Keratinocyte (primary cell): ENCODE measurements at regions not wholly inside any gene's neighbourhood (a gene's known extent, or its start where the extent isn't known, plus 50 kb on each side); places are given as distances from the start of the nearest gene placed in this dataset.

Experiments used
- DNase-seq: peaks from one replicate; pipeline ENCODE4 v3.0.0-alpha.2; 2011; ENCODE audit warnings: low read depth, missing footprints, low spot score
- FAIRE-seq: peaks from 2 replicates; lab custom pipeline; 2011; peaks lifted over from hg19 to GRCh38; lab: Jason Lieb, UNC
- H2AFZ ChIP-seq: 2 replicates; pipeline ENCODE4 v1.6.0; 2012; ENCODE audit warnings: low read length, control low read depth, inconsistent platforms; ENCODE audit not compliant: control insufficient read depth
- H3K27ac ChIP-seq: 2 replicates; pipeline ENCODE4 v1.5.1; 2011; ENCODE audit warnings: low read length; ENCODE audit not compliant: control insufficient read depth, insufficient read depth
- H3K27me3 ChIP-seq: 3 replicates; pipeline ENCODE4 v1.6.0; 2011; ENCODE audit warnings: low read length; ENCODE audit not compliant: control insufficient read depth, insufficient read depth; ENCODE audit errors: extremely low read depth
- H3K36me3 ChIP-seq, 2 experiments: 2 replicates in 1 of 2; 3 replicates in 1 of 2; pipeline ENCODE4 v1.5.1; 2011; ENCODE audit warnings: low read length in 2 of 2, mild to moderate bottlenecking in 1 of 2; ENCODE audit not compliant: control insufficient read depth in 2 of 2, insufficient read depth in 2 of 2; ENCODE audit errors: extremely low read depth in 1 of 2
- H3K4me1 ChIP-seq: 3 replicates; pipeline ENCODE4 v1.5.1; 2011; ENCODE audit warnings: low read length; ENCODE audit not compliant: control insufficient read depth, insufficient read depth; ENCODE audit errors: extremely low read depth
- H3K4me2 ChIP-seq: 3 replicates; pipeline ENCODE4 v1.6.0; 2011; ENCODE audit warnings: low read depth, low read length; ENCODE audit not compliant: control insufficient read depth, insufficient read depth; ENCODE audit errors: extremely low read depth
- H3K4me3 ChIP-seq, 3 experiments: fragments of 200-600 bp in 1 of 3; sonication (generic) in 1 of 3; 2 replicates in 2 of 3; 3 replicates in 1 of 3; pipeline ENCODE4 v1.5.1; 2011 to 2016; ENCODE audit warnings: low read length in 3 of 3, mild to moderate bottlenecking in 3 of 3, control low read depth in 2 of 3, inconsistent platforms in 1 of 3, low read depth in 1 of 3, mixed read lengths in 1 of 3, mixed run types in 1 of 3, moderate library complexity in 1 of 3; ENCODE audit not compliant: control insufficient read depth in 2 of 3, insufficient read depth in 2 of 3; ENCODE audit errors: extremely low read depth in 1 of 3
- H3K79me2 ChIP-seq: 2 replicates; pipeline ENCODE4 v1.6.0; 2012; ENCODE audit warnings: low read length; ENCODE audit not compliant: control insufficient read depth, insufficient read depth
- H3K9ac ChIP-seq: 3 replicates; pipeline ENCODE4 v1.6.0; 2011; ENCODE audit warnings: low read length; ENCODE audit not compliant: control insufficient read depth, insufficient read depth; ENCODE audit errors: extremely low read depth
- H3K9me1 ChIP-seq: 3 replicates; pipeline ENCODE4 v1.6.0; 2011; ENCODE audit warnings: low read length; ENCODE audit not compliant: control insufficient read depth, insufficient read depth; ENCODE audit errors: extremely low read depth
- H3K9me3 ChIP-seq: 2 replicates; pipeline ENCODE4 v1.5.1; 2012; ENCODE audit warnings: low read depth, low read length; ENCODE audit not compliant: control insufficient read depth
- H4K20me1 ChIP-seq: 3 replicates; pipeline ENCODE4 v1.6.0; 2011; ENCODE audit warnings: low read length; ENCODE audit not compliant: control insufficient read depth, insufficient read depth; ENCODE audit errors: extremely low read depth
- EZH2 ChIP-seq: IDR thresholded peaks from one replicate; pipeline ENCODE4 v1.6.1; 2012; ENCODE audit warnings: inconsistent platforms, mild to moderate bottlenecking, low read length, moderate library complexity
- dilution Hi-C: fragments of 300-500 bp; cut with MboI; formaldehyde crosslinking; loops from one replicate; pipeline ENCODE4 v1.7.0; 2020; ENCODE audit warnings: low sequenced_read_pairs; ENCODE audit not compliant: extremely low pct_ligation_motif_present
- TF ChIP-seq, protein P1 (sequence below), 3 experiments: IDR thresholded peaks in 1 of 3; conservative IDR thresholded peaks in 1 of 3; optimal IDR thresholded peaks in 1 of 3; 2 replicates in 2 of 3; 3 replicates in 1 of 3; pipeline versions ENCODE3 to v1.5.1; 2011; ENCODE audit warnings: low read length in 3 of 3, mild to moderate bottlenecking in 3 of 3, moderate library complexity in 2 of 3, control low read depth in 1 of 3, inconsistent platforms in 1 of 3; ENCODE audit not compliant: insufficient read depth in 2 of 3; ENCODE audit errors: extremely low read depth in 1 of 3

DNA sequence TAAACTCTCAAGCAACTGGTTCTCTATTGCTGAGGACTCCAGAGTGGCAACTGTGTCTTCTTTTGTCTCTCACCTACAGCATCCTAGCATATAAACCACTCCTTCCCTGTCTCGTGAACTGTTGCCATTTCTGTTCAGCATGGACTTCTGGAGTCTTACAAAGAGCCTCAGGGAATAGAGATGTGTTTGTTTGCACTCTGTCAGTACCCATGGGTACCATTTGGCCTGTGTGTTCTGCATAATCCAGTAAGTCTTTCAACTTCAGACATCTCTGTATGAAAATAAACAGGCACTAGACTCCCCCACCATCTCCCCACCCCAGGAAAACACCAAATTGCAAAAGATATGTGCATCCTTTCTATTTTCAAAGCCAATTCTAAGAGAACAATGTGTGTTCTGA is 1351.6 kb upstream of the PABPC4L start:
- no peak overlapping the region for H3K9ac ChIP-seq
- dilution Hi-C loops: no loop called here
- no peak overlapping the region for H3K27ac ChIP-seq
- no peaks in the 10 kb centered on the region for H3K79me2 ChIP-seq
- H3K27me3 ChIP-seq: no peaks in the 10 kb centered on the region
- no peaks in the 10 kb centered on the region for H3K9me3 ChIP-seq
- no peak overlapping the region for H2AFZ ChIP-seq
- no peaks in the 10 kb centered on the region for H3K36me3 ChIP-seq
- no peaks in the 10 kb centered on the region for H4K20me1 ChIP-seq
- no peak overlapping the region for H3K4me2 ChIP-seq
- H3K9me1 ChIP-seq: no peaks in the 10 kb centered on the region
- DNase-seq: no peak
- H3K4me3 ChIP-seq: no peak overlapping the region
- H3K4me1 ChIP-seq: no peaks in the 10 kb centered on the region
- FAIRE-seq: no peak
- TF ChIP-seq, protein P1, sequence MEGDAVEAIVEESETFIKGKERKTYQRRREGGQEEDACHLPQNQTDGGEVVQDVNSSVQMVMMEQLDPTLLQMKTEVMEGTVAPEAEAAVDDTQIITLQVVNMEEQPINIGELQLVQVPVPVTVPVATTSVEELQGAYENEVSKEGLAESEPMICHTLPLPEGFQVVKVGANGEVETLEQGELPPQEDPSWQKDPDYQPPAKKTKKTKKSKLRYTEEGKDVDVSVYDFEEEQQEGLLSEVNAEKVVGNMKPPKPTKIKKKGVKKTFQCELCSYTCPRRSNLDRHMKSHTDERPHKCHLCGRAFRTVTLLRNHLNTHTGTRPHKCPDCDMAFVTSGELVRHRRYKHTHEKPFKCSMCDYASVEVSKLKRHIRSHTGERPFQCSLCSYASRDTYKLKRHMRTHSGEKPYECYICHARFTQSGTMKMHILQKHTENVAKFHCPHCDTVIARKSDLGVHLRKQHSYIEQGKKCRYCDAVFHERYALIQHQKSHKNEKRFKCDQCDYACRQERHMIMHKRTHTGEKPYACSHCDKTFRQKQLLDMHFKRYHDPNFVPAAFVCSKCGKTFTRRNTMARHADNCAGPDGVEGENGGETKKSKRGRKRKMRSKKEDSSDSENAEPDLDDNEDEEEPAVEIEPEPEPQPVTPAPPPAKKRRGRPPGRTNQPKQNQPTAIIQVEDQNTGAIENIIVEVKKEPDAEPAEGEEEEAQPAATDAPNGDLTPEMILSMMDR (optimal IDR thresholded peaks at IDR 0.05 in 1 of 3, IDR thresholded peaks at IDR 0.05 in 1 of 3, conservative IDR thresholded peaks at IDR 0.05 in 1 of 3; ENCODE audit: extremely low read depth in 1 of 3, insufficient read depth in 2 of 3, low read length in 3 of 3): no peak
- no peak for TF ChIP-seq EZH2

DNA sequence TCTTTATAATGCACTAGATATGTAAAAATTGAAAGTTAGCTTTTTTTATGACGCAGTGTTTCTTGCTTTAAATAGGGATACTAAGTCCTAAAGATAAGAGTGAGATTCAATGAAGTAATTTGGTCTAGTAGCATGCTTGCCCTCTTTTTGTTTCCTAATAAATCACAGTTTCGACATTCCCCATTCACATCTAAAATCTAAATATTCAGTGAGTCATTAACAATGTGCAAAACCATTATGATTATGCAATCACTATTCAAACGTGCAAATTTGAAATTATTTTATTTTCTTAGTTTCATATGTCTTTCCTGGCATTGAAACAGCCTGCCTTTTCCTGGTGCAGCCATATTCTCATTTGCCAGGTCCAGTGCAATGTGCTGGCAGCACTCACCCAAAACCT is 1350.5 kb upstream of the PABPC4L start:
- DNase-seq (no peak), FAIRE-seq (no peak)
- H3K9me3 ChIP-seq: no peaks in the 10 kb centered on the region
- no peak overlapping the region for H2AFZ ChIP-seq
- no peaks in the 10 kb centered on the region for H3K9me1 ChIP-seq
- H3K79me2 ChIP-seq: no peaks in the 10 kb centered on the region
- H3K4me1 ChIP-seq: no peaks in the 10 kb centered on the region
- no peak overlapping the region for H3K4me3 ChIP-seq
- no peak overlapping the region for H3K4me2 ChIP-seq
- H3K27me3 ChIP-seq: no peaks in the 10 kb centered on the region
- no peak overlapping the region for H3K9ac ChIP-seq
- TF ChIP-seq, protein P1 (optimal IDR thresholded peaks at IDR 0.05 in 1 of 3, IDR thresholded peaks at IDR 0.05 in 1 of 3, conservative IDR thresholded peaks at IDR 0.05 in 1 of 3; ENCODE audit: extremely low read depth in 1 of 3, insufficient read depth in 2 of 3, low read length in 3 of 3): no peak
- no peak for TF ChIP-seq EZH2
- H3K36me3 ChIP-seq: no peaks in the 10 kb centered on the region
- H4K20me1 ChIP-seq: no peaks in the 10 kb centered on the region
- H3K27ac ChIP-seq: no peak overlapping the region
- dilution Hi-C loops: no loop called here
